Left kidney (tissue), 1 donor: ENCODE measurements at regions not wholly inside any gene's neighbourhood (a gene's known extent, or its start where the extent isn't known, plus 50 kb on each side); places are given as distances from the start of the nearest gene placed in this dataset.

Experiments used
- DNase-seq: peaks from one replicate; pipeline ENCODE4 v3.0.0-alpha.2; 2013

DNA sequence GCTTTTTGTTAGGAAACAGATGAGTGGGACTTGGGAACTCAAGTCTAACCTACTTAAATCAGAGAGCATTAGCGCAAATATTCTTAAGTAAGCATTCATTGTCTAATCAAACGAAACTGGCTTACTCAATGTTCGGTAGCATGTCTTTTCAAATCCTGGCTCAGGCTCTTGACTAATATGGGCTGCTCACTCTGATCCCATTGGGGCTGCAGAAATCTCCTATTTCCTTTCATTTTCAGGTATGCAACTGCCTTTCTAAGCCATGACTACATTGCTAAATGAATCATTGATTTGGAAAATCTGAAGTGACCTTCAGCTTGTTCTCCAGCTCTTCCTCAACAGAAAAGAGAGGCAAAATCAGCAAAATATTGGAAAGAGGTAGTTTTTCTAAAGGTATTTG, 2084.4 kb upstream of the PIK3C3 start:
- no peak for DNase-seq

DNA sequence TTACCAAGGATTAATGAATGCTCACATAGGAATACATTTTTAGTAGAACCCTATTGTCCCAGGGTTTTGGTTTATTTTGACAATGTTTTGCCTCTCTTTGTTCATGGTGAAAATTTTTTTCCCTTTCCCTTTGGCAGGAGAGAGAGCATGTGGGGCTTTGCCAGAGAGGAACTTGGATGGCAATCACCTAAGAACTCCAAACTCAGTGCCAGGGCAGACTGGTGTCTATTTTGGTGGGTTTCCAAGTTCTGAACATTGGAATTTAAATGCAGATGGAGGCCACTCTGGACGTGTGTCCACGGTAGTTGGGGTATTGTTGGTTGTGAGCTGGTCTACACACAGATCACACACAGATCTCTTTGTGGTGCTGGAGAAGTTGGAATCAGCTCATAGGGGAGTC, 2091.1 kb upstream of the PIK3C3 start:
- no peak for DNase-seq

DNA sequence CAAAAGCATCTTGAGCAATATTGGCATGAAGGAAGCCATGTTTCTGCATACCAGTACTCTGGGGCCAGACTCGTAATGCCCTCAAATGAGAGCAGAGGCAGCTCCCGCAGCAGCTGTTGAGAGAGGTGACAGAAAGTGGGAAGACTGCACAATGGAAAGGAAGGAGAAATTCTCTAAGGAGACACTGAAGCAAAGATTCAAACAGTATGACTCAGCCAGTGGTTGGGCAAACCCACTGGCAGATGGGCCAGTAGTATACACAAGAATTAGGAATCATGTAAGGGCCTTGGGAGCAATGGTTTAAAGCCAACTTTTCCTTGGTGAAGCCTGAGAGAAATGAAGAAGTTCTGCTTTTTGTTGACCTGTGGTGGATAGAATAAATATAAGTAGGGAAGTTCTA, 2092.7 kb upstream of the PIK3C3 start:
- DNase-seq, result no peak

DNA sequence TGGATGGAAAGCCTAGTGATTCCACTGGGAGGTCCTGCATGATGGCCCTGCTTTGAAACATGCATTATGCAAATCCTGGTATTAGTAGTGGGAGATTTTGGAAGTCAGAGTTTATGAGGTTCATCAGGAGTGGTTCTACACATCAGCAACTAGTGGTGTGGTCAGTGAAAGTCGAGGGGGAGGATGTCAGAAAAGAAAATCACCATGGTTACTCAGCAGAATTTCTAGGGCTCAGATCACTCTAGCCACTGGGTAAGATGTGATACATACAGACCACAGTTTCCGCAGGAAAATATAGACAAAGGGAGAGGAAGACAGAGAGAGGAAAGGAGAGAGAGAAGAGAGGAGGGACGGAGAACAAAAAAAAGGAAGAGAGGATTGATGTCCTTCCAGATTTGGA, 2100.7 kb upstream of the PIK3C3 start:
- DNase-seq, result no peak

DNA sequence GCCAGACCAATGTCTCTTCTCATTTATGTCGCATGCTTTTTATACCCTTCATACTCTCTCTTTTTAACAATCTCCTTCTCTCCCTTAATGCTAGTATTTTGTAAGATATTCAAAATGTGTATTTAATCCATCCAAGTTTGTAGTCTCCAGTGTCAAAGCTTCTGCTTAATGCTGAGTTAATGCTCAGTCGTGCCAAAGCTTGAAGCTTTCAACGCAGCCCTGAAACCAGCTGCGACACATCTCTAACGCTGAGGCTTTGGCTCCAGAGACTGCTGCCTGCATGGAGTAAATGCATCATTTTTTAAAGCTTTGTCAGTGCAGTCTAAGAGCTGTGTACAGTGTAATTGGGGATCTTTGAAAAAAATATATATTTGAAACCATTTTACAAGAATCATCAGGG, 2108.8 kb upstream of the PIK3C3 start:
- peak; percentile 53 for DNase-seq

GRCh38 chr18:39845631-39846030, 2109.4 kb upstream of the PIK3C3 start:
- no peak for DNase-seq

- no peak for DNase-seq
Measured at GRCh38 chr18:39845106-39845505, 2109.9 kb upstream of the PIK3C3 start.

- DNase-seq, result no peak
Measured at GRCh38 chr18:39843546-39843945, 2111.5 kb upstream of the PIK3C3 start.

GRCh38 chr18:39842366-39842914, 2112.6 kb upstream of the PIK3C3 start:
- no peak for DNase-seq

- DNase-seq, result peak; percentile 76
Measured at GRCh38 chr18:39841482-39842365, 2113.3 kb upstream of the PIK3C3 start.

DNA sequence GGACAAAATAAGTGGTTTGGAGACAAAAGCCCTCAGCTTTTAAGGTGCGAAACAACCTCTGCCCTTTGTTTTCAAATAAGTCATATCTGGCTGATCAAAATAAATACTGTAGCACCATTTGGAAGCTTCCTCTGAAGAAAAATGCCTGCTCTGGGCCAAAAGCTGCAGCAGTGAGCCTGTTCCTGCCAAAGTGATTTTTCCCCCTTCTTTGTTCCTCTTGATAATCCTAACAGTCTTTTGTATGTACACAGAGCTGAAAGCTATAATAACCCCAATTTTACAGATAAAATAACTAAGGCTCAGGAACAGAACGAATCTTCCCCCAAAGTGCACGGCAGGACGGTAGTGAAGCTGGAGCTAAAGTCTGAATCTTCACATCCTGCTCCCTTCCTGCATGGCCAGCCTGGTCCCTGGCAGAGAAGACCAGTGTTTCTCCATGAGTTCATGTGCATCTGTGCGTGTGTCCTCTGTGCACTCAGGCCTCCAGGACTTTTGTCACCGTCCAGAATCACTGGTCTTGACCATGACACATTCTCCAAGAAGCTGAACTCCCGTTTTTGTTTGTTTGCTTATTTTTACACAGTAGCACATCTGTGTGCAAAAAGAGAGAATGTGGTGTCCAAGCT, 2114.1 kb upstream of the PIK3C3 start:
- DNase-seq, result no peak

GRCh38 chr18:39840406-39840805, 2114.6 kb upstream of the PIK3C3 start:
- no peak for DNase-seq

GRCh38 chr18:39839782-39840181, 2115.3 kb upstream of the PIK3C3 start:
- DNase-seq, result no peak

- DNase-seq, result no peak
Measured at GRCh38 chr18:39838831-39839230, 2116.2 kb upstream of the PIK3C3 start.

DNA sequence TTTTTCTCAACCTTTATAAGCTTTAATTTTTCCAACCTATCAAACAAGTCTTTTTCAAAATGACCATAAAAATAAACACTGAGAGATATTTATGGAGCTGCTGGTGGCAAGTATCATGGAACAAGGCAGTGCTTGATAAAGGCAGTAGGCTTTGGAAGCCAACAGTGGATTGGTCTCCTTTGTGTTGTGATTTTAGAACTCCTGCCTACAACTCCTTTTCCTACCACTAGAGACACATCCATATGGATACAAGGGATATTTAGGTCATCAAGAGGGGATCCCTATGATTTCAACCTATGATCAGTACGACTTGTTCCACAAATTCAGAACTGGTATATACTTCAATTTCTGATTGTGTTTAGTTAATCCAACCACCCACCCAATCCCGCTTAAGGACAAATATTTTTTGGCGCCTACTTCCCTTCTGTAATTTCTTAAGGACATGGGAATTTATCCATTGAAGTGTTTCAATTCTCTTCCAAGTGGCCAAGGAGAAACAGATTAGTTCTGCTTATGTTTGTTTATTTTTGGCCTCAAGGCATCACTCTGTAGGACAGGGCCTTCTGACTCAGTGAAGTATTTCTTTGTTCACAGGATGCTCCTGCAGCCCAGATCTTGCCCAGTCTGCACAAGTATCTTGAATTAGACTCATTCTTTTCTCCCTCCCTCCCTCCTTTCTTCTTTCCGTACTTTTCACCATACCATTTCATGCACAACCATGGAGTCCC, 2119.6 kb upstream of the PIK3C3 start:
- DNase-seq, result no peak

DNA sequence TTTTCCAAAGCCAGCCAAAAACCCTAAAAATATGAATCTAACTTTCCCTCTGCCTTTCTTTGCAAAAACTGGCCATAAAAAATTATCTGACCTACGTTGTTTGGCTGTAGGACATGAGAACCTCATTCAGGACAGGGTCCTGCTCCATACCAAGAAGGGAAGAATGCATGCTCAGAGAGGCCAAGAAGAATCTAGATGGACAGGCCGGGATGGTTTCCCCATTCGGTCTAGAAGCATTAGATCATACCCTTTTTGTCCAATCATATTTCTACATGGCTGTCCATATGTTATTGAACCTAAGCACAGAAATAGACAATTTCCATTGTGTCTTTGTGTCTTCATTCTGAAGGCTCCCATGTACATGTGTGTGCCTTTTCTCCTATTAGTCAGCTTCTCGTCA, 2120.4 kb upstream of the PIK3C3 start:
- no peak for DNase-seq

- DNase-seq, result no peak
Measured at GRCh38 chr18:39825485-39826150, 2129.4 kb upstream of the PIK3C3 start.

DNA sequence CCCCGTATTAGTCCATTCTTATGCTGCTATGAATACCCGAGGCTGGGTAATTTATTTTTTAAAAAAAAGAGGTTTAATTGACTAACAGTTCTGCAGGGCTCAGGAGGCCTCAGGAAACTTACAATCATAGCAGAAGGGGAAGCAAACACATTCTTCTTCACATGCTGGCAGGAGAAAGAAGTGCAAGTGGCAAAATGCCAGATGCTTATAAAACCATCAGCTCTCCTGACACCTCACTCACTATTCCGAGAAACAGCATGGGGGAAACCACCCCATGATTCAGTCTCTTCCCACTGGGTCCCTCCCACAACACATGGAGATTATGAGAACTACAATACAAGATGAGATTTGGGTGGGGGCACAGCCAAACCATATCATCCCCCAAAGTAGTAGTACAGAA, 2148.5 kb upstream of the PIK3C3 start:
- no peak for DNase-seq

- DNase-seq, result no peak
Measured at GRCh38 chr18:39805218-39805617, 2149.8 kb upstream of the PIK3C3 start.

DNA sequence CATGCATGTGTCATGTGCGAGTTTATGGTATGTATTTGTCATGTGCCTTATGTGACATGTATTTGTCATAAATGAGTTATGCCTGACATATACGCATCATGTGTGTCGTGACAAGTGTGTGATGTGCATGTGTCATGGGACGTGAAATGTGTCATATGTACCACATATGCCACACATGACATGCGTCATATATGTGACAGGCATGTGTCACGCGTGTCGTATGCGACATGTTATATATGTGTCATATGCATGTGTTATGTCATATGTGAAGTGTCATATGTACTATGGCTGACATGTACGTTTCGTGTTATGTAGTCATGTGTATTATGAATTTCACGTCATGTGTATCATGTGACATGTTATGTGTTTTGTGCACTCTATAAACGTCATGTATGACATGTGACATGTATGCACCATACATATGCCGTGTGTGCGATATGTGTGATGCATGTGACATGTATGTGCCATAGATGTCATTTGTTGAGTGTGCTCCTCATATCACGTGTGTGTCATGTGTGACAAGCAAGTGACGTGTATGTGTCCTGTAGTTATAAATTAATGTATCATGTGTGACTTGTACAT, 2152.3 kb upstream of the PIK3C3 start:
- no peak for DNase-seq

GRCh38 chr18:39801848-39802247, 2153.2 kb upstream of the PIK3C3 start:
- DNase-seq, result no peak

GRCh38 chr18:39801010-39801409, 2154.0 kb upstream of the PIK3C3 start:
- DNase-seq, result no peak
